ENCODE measurements at regions not wholly inside any gene's neighbourhood (a gene's known extent, or its start where the extent isn't known, plus 50 kb on each side); places are given as distances from the start of the nearest gene placed in this dataset.

- no peaks in the 10 kb centered on the region for H3K9me3 ChIP-seq (ENCODE audit: control insufficient read depth, insufficient read depth, low read length)
- 0 out of 2 replicates have a peak, but pooled peaks cover under 1% of the 10 kb centered on the region for H4K20me1 ChIP-seq (ENCODE audit: insufficient read depth, low read length)
- no peak overlapping the region for H2BK5ac ChIP-seq (ENCODE audit: low read depth, low read length, poor library complexity, severe bottlenecking)
- H2BK15ac ChIP-seq (ENCODE audit: low read depth, low read length): 0 out of 3 replicates have a peak overlapping the region, but pooled peaks have one; percentile 35
- 0 out of 2 replicates have a peak overlapping the region, but pooled peaks have one; percentile 19 for H3K14ac ChIP-seq (replicated peaks; ENCODE audit: low read depth, low read length)
- BruUV-seq (replicated peaks): no TSS peak
- no peak overlapping the region for H2AK9ac ChIP-seq (replicated peaks; ENCODE audit: low read depth, low read length, poor library complexity)
- no peaks in the 10 kb centered on the region for H3K36me3 ChIP-seq (ENCODE audit: control insufficient read depth, insufficient read depth, low read length)
- ATAC-seq (ENCODE audit: low read depth): peak; percentile 25
- H3K18ac ChIP-seq (ENCODE audit: low read depth, low read length): peak overlapping the region; percentile 7; the same call in 1 of the 2 replicates
- H3K4me3 ChIP-seq (ENCODE audit: insufficient read depth, low read depth, low read length): no peak overlapping the region
- H3K4ac ChIP-seq (ENCODE audit: low read depth, low read length): peak overlapping the region; percentile 1; the same call in 1 of the 2 replicates
- H3K27ac ChIP-seq (ENCODE audit: insufficient read depth, low read length): peak overlapping the region; percentile 12; the same call in 1 of the 2 replicates
- H2BK20ac ChIP-seq (ENCODE audit: low read depth, low read length): peak overlapping the region; percentile 10
- H4K5ac ChIP-seq (ENCODE audit: low read depth, low read length): no peak overlapping the region
- no peaks in the 10 kb centered on the region for H3K79me1 ChIP-seq (ENCODE audit: low read depth in 1 of 2, low read length in 2 of 2)
- intact Hi-C loops (cut with micrococcal nuclease): loop anchor here (10.0 kb wide), 1 partner anchor 419 kb away; no protein-coding TSS in a partner anchor
- in situ Hi-C loops (cut with MboI; ENCODE audit: low sequenced_read_pairs): no loop called here
- peaks cover 12% of the 10 kb centered on the region for H3K9me1 ChIP-seq (ENCODE audit: insufficient read depth, low read length)
- DNase-seq: peak; percentile 61
- dilution Hi-C loops (cut with HindIII; ENCODE audit: low sequenced_read_pairs, unreplicated experiment): no loop called here
- ChIA-PET CTCF (interaction anchor here (0.6 kb wide), 1 partner anchor 13 kb away, joined by 3 read pairs; no protein-coding TSS in a partner anchor), POLR2A (ENCODE audit: unreplicated experiment) (no interaction called here)
- no peak overlapping the region for H3K56ac ChIP-seq (ENCODE audit: extremely low read depth, insufficient read depth, low read length)
- 0 out of 2 replicates have a peak overlapping the region, but pooled peaks have one; percentile 26 for H4K91ac ChIP-seq (ENCODE audit: insufficient read depth, low read depth, low read length)
- no peak overlapping the region for H3K9ac ChIP-seq (ENCODE audit: low read depth, low read length)
- H2AFZ ChIP-seq (replicated peaks; ENCODE audit: low read length, poor library complexity): no peak overlapping the region
- H3K27me3 ChIP-seq (ENCODE audit: control insufficient read depth, insufficient read depth, low read length): no peaks in the 10 kb centered on the region
- TF ChIP-seq POLR2A (IDR thresholded peaks at IDR 0.05; ENCODE audit: low read depth, low read length) (no peak), CEBPB (IDR thresholded peaks at IDR 0.05; ENCODE audit: low read depth, low read length) (peak; percentile 42; the same call in 1 of the 2 replicates), MAZ (IDR thresholded peaks at IDR 0.05; ENCODE audit: borderline replicate concordance, low read depth, low read length) (no peak), MXI1 (IDR thresholded peaks at IDR 0.05; ENCODE audit: borderline replicate concordance, low read depth, low read length) (no peak)
- H3K4me1 ChIP-seq (ENCODE audit: control insufficient read depth, insufficient read depth, low read length): peaks cover 20% of the 10 kb centered on the region
- H4K8ac ChIP-seq (ENCODE audit: low read depth in 2 of 2, low read length in 2 of 2): no peak overlapping the region
- 37% methylated on average over 5 of the region's 9 CpGs; no CpG with 5 or more reads in 1 of the 2 experiments for WGBS, 2 experiments (ENCODE audit: extremely low coverage in 2 of 2, insufficient read length in 1 of 2)
- peak overlapping the region; percentile 5 for H3K4me2 ChIP-seq (ENCODE audit: low read depth, low read length)
- H2BK120ac ChIP-seq (ENCODE audit: low read depth, low read length): peak overlapping the region; percentile 22; the same call in 1 of the 2 replicates
- H3K23ac ChIP-seq (ENCODE audit: low read depth, low read length): no peak overlapping the region
- no peak overlapping the region for H2AK5ac ChIP-seq (ENCODE audit: low read depth, low read length)
These were observed 382.3 kb downstream of the ACTL7B start for GRCh38 chr9:108473209-108474112.
